ENCODE measurements at regions not wholly inside any gene's neighbourhood (a gene's known extent, or its start where the extent isn't known, plus 50 kb on each side); places are given as distances from the start of the nearest gene placed in this dataset.
A peak's percentile ranks its signal among the peaks of the same experiment; 100 is the strongest.

- no peak for TF ChIP-seq CTCF (IDR thresholded peaks at IDR 0.05; ENCODE audit: low read depth, low read length)
- Histone ChIP-seq H3K27me3 (no peaks in the 10 kb centered on the region), H3K27ac (no peak overlapping the region), H3K9me3 (ENCODE audit: low read depth) (no peaks in the 10 kb centered on the region), H3K4me1 (ENCODE audit: low read depth) (no peaks in the 10 kb centered on the region), H3K4me3 (no peak overlapping the region), H3K36me3 (no peaks in the 10 kb centered on the region)
- DNase-seq (ENCODE audit: low read depth in 1 of 2, low spot score in 1 of 2), result no peak
Observed at GRCh38 chr2:58574873-58575272, 333.7 kb upstream of the FANCL start.

GRCh38 chr2:58572731-58573130, 331.6 kb upstream of the FANCL start:
- DNase-seq (ENCODE audit: low read depth in 1 of 2, low spot score in 1 of 2), result no peak
- Histone ChIP-seq H3K27me3 (no peaks in the 10 kb centered on the region), H3K4me1 (ENCODE audit: low read depth) (no peaks in the 10 kb centered on the region), H3K9me3 (ENCODE audit: low read depth) (no peaks in the 10 kb centered on the region), H3K27ac (no peak overlapping the region), H3K4me3 (no peak overlapping the region), H3K36me3 (no peaks in the 10 kb centered on the region)
- no peak for TF ChIP-seq CTCF (IDR thresholded peaks at IDR 0.05; ENCODE audit: low read depth, low read length)

- Histone ChIP-seq H3K4me1 (ENCODE audit: low read depth) (no peaks in the 10 kb centered on the region), H3K27ac (no peak overlapping the region), H3K4me3 (no peak overlapping the region), H3K9me3 (ENCODE audit: low read depth) (no peaks in the 10 kb centered on the region), H3K36me3 (no peaks in the 10 kb centered on the region), H3K27me3 (no peaks in the 10 kb centered on the region)
- peak; percentile 70 to 75 for DNase-seq (ENCODE audit: low read depth in 1 of 2, low spot score in 1 of 2)
- peak; percentile 67 for TF ChIP-seq CTCF (IDR thresholded peaks at IDR 0.05; ENCODE audit: low read depth, low read length)
Observed at GRCh38 chr2:58571181-58571852, 330.2 kb upstream of the FANCL start.

GRCh38 chr2:58569475-58570185, 328.5 kb upstream of the FANCL start:
- Histone ChIP-seq H3K9me3 (ENCODE audit: low read depth) (no peaks in the 10 kb centered on the region), H3K4me3 (no peak overlapping the region), H3K27ac (no peak overlapping the region), H3K4me1 (ENCODE audit: low read depth) (no peaks in the 10 kb centered on the region), H3K27me3 (no peaks in the 10 kb centered on the region), H3K36me3 (no peaks in the 10 kb centered on the region)
- no peak for TF ChIP-seq CTCF (IDR thresholded peaks at IDR 0.05; ENCODE audit: low read depth, low read length)
- DNase-seq (ENCODE audit: low read depth in 1 of 2, low spot score in 1 of 2), result no peak

- no peaks in the 10 kb centered on the region for H3K4me1 ChIP-seq (ENCODE audit: low read depth)
- H3K9me3 ChIP-seq (ENCODE audit: low read depth), result no peaks in the 10 kb centered on the region
- H3K27me3 ChIP-seq, result no peaks in the 10 kb centered on the region
- H3K27ac ChIP-seq, result no peak overlapping the region
- H3K36me3 ChIP-seq, result no peaks in the 10 kb centered on the region
- no peak for DNase-seq (ENCODE audit: low read depth in 1 of 2, low spot score in 1 of 2)
- no peak overlapping the region for H3K4me3 ChIP-seq
- no peak for TF ChIP-seq CTCF (IDR thresholded peaks at IDR 0.05; ENCODE audit: low read depth, low read length)
Observed at GRCh38 chr2:58568901-58569300, 327.8 kb upstream of the FANCL start.
